ENCODE measurements at regions not wholly inside any gene's neighbourhood (a gene's known extent, or its start where the extent isn't known, plus 50 kb on each side); places are given as distances from the start of the nearest gene placed in this dataset.

DNA sequence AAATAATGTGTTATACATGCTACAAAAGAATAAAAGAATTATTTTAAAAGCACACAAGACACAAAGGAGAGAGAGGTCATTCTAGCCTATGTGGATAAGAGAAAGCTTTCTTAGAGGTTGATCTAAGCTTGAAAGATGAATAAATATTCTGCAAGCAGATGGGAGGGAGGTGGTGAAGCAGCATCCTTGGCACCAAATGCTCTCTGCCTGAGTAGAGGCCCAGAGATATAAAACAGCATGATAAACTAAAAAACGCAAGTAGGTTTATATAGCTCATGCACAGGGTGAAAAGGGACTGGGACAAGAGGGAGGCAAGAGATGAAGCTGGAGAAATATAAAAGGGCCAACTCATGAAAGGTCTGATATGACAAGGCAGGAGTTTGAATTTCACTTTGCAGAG lies 283.2 kb upstream of the POU5F2 start:
- Histone ChIP-seq H2BK5ac (ENCODE audit: low read depth, low read length, poor library complexity, severe bottlenecking) (no peak overlapping the region), H4K91ac (ENCODE audit: insufficient read depth, low read depth, low read length) (no peak overlapping the region), H3K23ac (ENCODE audit: low read depth, low read length) (no peak overlapping the region), H4K8ac (ENCODE audit: low read depth in 2 of 2, low read length in 2 of 2) (no peak overlapping the region), H2AK9ac (replicated peaks; ENCODE audit: low read depth, low read length, poor library complexity) (no peak overlapping the region), H3K36me3 (ENCODE audit: control insufficient read depth, insufficient read depth, low read length) (no peaks in the 10 kb centered on the region), H2AFZ (replicated peaks; ENCODE audit: low read length, poor library complexity) (no peak overlapping the region), H4K20me1 (ENCODE audit: insufficient read depth, low read length) (no peaks in the 10 kb centered on the region), H2BK120ac (ENCODE audit: low read depth, low read length) (no peak overlapping the region), H3K9ac (ENCODE audit: low read depth, low read length) (no peak overlapping the region), H3K18ac (ENCODE audit: low read depth, low read length) (no peak overlapping the region), H2BK15ac (ENCODE audit: low read depth, low read length) (no peak overlapping the region), H3K4ac (ENCODE audit: low read depth, low read length) (no peak overlapping the region), H3K9me1 (ENCODE audit: insufficient read depth, low read length) (0 out of 2 replicates have a peak, but pooled peaks cover 4% of the 10 kb centered on the region), H3K4me3 (ENCODE audit: insufficient read depth, low read depth, low read length) (no peak overlapping the region), H3K79me1 (ENCODE audit: low read depth in 1 of 2, low read length in 2 of 2) (peaks cover 0 to 3% of the 10 kb centered on the region in 2 experiments; a peak in 1 of 4 replicates), H4K5ac (ENCODE audit: low read depth, low read length) (no peak overlapping the region), H3K27me3 (ENCODE audit: control insufficient read depth, insufficient read depth, low read length) (no peaks in the 10 kb centered on the region), H3K14ac (replicated peaks; ENCODE audit: low read depth, low read length) (no peak overlapping the region), H2BK20ac (ENCODE audit: low read depth, low read length) (no peak overlapping the region), H3K56ac (ENCODE audit: extremely low read depth, insufficient read depth, low read length) (no peak overlapping the region), H2AK5ac (ENCODE audit: low read depth, low read length) (no peak overlapping the region), H3K4me2 (ENCODE audit: low read depth, low read length) (no peak overlapping the region), H3K27ac (ENCODE audit: insufficient read depth, low read length) (no peak overlapping the region), H3K9me3 (ENCODE audit: control insufficient read depth, insufficient read depth, low read length) (no peaks in the 10 kb centered on the region), H3K4me1 (ENCODE audit: control insufficient read depth, insufficient read depth, low read length) (no peaks in the 10 kb centered on the region; the same call in 1 of the 2 replicates)
- no TSS peak for BruUV-seq (replicated peaks)
- in situ Hi-C loops (cut with MboI; ENCODE audit: low sequenced_read_pairs) = no loop called here
- dilution Hi-C loops (cut with HindIII; ENCODE audit: low sequenced_read_pairs, unreplicated experiment) = no loop called here
- ChIA-PET POLR2A (ENCODE audit: unreplicated experiment) (no interaction called here), CTCF (no interaction called here)
- ATAC-seq (ENCODE audit: low read depth) (no peak), DNase-seq (no peak)
- TF ChIP-seq NFE2L2 (IDR thresholded peaks at IDR 0.05; ENCODE audit: low read depth, low read length) = no peak
- intact Hi-C loops (cut with micrococcal nuclease) = no loop called here
- no CpG with 5 or more reads among the region's 1 CpG for WGBS, 2 experiments (ENCODE audit: extremely low coverage in 2 of 2, insufficient read length in 1 of 2)
